Astrocyte (in vitro differentiated cells and primary cell): ENCODE measurements at regions not wholly inside any gene's neighbourhood (a gene's known extent, or its start where the extent isn't known, plus 50 kb on each side); places are given as distances from the start of the nearest gene placed in this dataset.

Experiments used
- DNase-seq: peaks from one replicate; pipeline ENCODE4 v3.0.0-alpha.2; 2010; ENCODE audit warnings: low read depth
- FAIRE-seq: peaks from 2 replicates; lab custom pipeline; 2011; peaks lifted over from hg19 to GRCh38; lab: Jason Lieb, UNC
- H2AFZ ChIP-seq: 2 replicates; pipeline ENCODE4 v1.6.0; 2012; ENCODE audit warnings: low read depth, low read length, inconsistent platforms
- H3K27ac ChIP-seq: 2 replicates; pipeline ENCODE4 v1.5.1; 2011; ENCODE audit warnings: low read depth, low read length, inconsistent platforms
- H3K27me3 ChIP-seq: 2 replicates; pipeline ENCODE4 v1.6.0; 2011; ENCODE audit warnings: low read length, inconsistent platforms; ENCODE audit not compliant: insufficient read depth
- H3K36me3 ChIP-seq: 2 replicates; pipeline ENCODE4 v1.5.1; 2011; ENCODE audit warnings: low read length, inconsistent platforms; ENCODE audit not compliant: insufficient read depth
- H3K4me1 ChIP-seq: 2 replicates; pipeline ENCODE4 v1.5.1; 2011; ENCODE audit warnings: low read length, inconsistent platforms; ENCODE audit not compliant: insufficient read depth
- H3K4me2 ChIP-seq: 2 replicates; pipeline ENCODE4 v1.6.0; 2012; ENCODE audit warnings: low read length, inconsistent platforms
- H3K4me3 ChIP-seq: 2 replicates; pipeline ENCODE4 v1.5.1; 2011; ENCODE audit warnings: low read depth, mild to moderate bottlenecking, low read length, inconsistent platforms; ENCODE audit not compliant: insufficient read depth
- H3K79me2 ChIP-seq: 2 replicates; pipeline ENCODE4 v1.6.0; 2012; ENCODE audit warnings: mild to moderate bottlenecking, low read length, inconsistent platforms; ENCODE audit not compliant: insufficient read depth
- H3K9ac ChIP-seq: 2 replicates; pipeline ENCODE4 v1.6.0; 2012; ENCODE audit warnings: mild to moderate bottlenecking, low read length, inconsistent platforms
- H3K9me3 ChIP-seq: 2 replicates; pipeline ENCODE4 v1.5.1; 2012; ENCODE audit warnings: low read depth, mild to moderate bottlenecking, low read length, inconsistent platforms; ENCODE audit not compliant: insufficient read depth
- H4K20me1 ChIP-seq: 2 replicates; pipeline ENCODE4 v1.6.0; 2012; ENCODE audit warnings: low read length, inconsistent platforms; ENCODE audit not compliant: insufficient read depth
- H3K27ac Mint-ChIP-seq: one replicate; pipeline ENCODE4 v1.8.0; 2021; ENCODE audit warnings: mild to moderate bottlenecking, mixed read lengths; ENCODE audit not compliant: unreplicated experiment
- H3K27me3 Mint-ChIP-seq: one replicate; pipeline ENCODE4 v1.8.0; 2021; ENCODE audit warnings: low read depth, mixed read lengths; ENCODE audit not compliant: unreplicated experiment
- H3K36me3 Mint-ChIP-seq: one replicate; pipeline ENCODE4 v1.8.0; 2021; ENCODE audit warnings: low read depth, mixed read lengths; ENCODE audit not compliant: unreplicated experiment
- H3K4me1 Mint-ChIP-seq: one replicate; pipeline ENCODE4 v1.8.0; 2021; ENCODE audit warnings: low read depth, mixed read lengths; ENCODE audit not compliant: unreplicated experiment
- H3K4me3 Mint-ChIP-seq: one replicate; pipeline ENCODE4 v1.8.0; 2021; ENCODE audit warnings: mild to moderate bottlenecking, moderate library complexity, mixed read lengths; ENCODE audit not compliant: unreplicated experiment
- H3K9me3 Mint-ChIP-seq: one replicate; pipeline ENCODE4 v1.8.0; 2021; ENCODE audit warnings: mild to moderate bottlenecking, mixed read lengths; ENCODE audit not compliant: unreplicated experiment
- CTCF ChIP-seq: IDR thresholded peaks from 2 replicates; pipeline ENCODE4 v1.5.1; 2011; ENCODE audit warnings: low read depth, mild to moderate bottlenecking, inconsistent platforms, low read length, moderate library complexity; ENCODE audit not compliant: insufficient read depth
- EZH2 ChIP-seq: IDR thresholded peaks from 2 replicates; pipeline ENCODE4 v1.6.1; 2012; ENCODE audit warnings: mild to moderate bottlenecking, low read length, inconsistent platforms; ENCODE audit not compliant: insufficient read depth

- TF ChIP-seq CTCF (no peak), EZH2 (no peak)
- Mint-ChIP-seq H3K27me3 (no peaks in the 10 kb centered on the region), H3K4me1 (no peaks in the 10 kb centered on the region), H3K27ac (no peak overlapping the region), H3K36me3 (no peaks in the 10 kb centered on the region), H3K4me3 (no peak overlapping the region), H3K9me3 (no peaks in the 10 kb centered on the region)
- Histone ChIP-seq H3K4me1 (no peaks in the 10 kb centered on the region), H3K9me3 (peaks cover 3% of the 10 kb centered on the region), H3K9ac (no peak overlapping the region), H3K4me3 (no peak overlapping the region), H3K27me3 (no peaks in the 10 kb centered on the region), H3K4me2 (no peak overlapping the region), H3K27ac (no peak overlapping the region), H2AFZ (no peak overlapping the region), H3K36me3 (no peaks in the 10 kb centered on the region), H3K79me2 (no peaks in the 10 kb centered on the region), H4K20me1 (no peaks in the 10 kb centered on the region)
- FAIRE-seq (no peak), DNase-seq (no peak)
Measured at GRCh38 chr7:20858951-20859350, 72.3 kb upstream of the SP8 start.

GRCh38 chr7:20861468-20861867, 74.8 kb upstream of the SP8 start:
- H3K36me3 Mint-ChIP-seq: no peaks in the 10 kb centered on the region
- no peaks in the 10 kb centered on the region for H3K79me2 ChIP-seq

More at GRCh38 chr7:20861468-20861867, 74.8 kb upstream of the SP8 start:
- Histone ChIP-seq H3K4me2 (no peak overlapping the region), H3K4me3 (no peak overlapping the region), H3K9me3 (peaks cover 3% of the 10 kb centered on the region), H2AFZ (no peak overlapping the region), H3K27ac (no peak overlapping the region), H3K4me1 (no peaks in the 10 kb centered on the region), H3K27me3 (no peaks in the 10 kb centered on the region), H3K9ac (no peak overlapping the region), H4K20me1 (no peaks in the 10 kb centered on the region), H3K36me3 (no peaks in the 10 kb centered on the region)
- TF ChIP-seq CTCF (no peak), EZH2 (no peak)
- Mint-ChIP-seq H3K4me3 (no peak overlapping the region), H3K27me3 (no peaks in the 10 kb centered on the region), H3K27ac (no peak overlapping the region), H3K9me3 (no peaks in the 10 kb centered on the region), H3K4me1 (no peaks in the 10 kb centered on the region)
- FAIRE-seq: no peak
- no peak for DNase-seq
